CD4-positive, alpha-beta T cell treated with Interleukin-6 for 4 hours (primary cell): ENCODE measurements at regions not wholly inside any gene's neighbourhood (a gene's known extent, or its start where the extent isn't known, plus 50 kb on each side); places are given as distances from the start of the nearest gene placed in this dataset.

Experiments
- DNase-seq: peaks from one replicate; pipeline ENCODE4 v3.0.0-alpha.2; 2020; ENCODE audit warnings: mixed read lengths

DNA sequence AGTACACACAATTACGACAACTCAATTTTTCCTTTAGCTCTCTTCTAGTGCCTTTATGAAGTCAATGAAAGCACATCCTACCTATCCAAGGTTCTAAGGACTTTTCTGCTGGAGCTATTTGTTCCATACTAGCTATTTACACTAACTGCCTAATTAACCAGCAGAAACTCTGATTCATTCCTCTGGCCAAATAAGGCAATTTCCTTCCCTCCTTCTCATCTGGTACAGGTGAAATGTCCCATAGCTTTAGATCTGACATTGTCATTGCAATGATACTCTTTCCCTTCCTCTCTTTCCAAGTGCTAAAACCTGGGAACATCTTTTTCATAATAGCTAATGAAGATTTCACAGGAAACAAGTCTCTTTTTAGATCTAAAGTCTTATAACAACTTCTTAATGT, 521.7 kb downstream of the SOX2 start:
- DNase-seq: no peak

DNA sequence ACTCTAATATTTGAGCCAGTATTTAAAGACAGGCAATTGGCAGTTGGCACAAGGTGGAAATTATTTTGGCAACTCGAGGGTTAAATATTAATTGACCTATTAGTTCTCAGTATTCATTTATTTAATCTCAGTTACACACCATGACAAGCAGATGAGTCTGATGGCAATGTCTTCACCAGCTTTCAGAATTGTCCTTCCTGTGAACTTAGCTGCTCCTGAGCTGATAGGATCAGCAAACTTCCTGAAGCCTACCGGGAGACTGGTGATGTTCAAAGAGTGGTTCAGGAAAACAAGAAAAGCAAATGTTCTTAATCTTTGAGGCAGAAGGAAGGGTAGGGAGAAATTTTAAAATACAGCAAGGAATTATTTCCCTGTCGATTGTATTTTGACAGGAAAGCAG, 522.2 kb downstream of the SOX2 start:
- no peak for DNase-seq

DNA sequence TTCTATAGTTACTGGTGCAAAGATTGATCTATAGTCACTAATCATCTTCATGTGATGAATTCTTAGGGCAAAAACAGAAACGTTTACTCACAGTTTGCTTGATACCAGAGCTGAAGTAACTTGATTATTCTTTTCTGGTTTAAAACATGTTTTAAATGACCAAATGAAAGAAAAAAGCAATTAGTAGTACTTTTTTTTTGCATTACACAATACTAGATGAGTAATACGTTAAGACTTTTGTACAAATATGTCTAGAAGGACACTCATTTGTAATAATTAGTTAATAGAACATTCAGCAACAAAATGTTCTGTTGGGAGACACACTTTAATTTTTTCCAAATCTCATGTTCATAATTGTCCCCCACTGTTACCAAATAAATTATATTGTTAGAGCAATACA, 523.2 kb downstream of the SOX2 start:
- no peak for DNase-seq

DNA sequence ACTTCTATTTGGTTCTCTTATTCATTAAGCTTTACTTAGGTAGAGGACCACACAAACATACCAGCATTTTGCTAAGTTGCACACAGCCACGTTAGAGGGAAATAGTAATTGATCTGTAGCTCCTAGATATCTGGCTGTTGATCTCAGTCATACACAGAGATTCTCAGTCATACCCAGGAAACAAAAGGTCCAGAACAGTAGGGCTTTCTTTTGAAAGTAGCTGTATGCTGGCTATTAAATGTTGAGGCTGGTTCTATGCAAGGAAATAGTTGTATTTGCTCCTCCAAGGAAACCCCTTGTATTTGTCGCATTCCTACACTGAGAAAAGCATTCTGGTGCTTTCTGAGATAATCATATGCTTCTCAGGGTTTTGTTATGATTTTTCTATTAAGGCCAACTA, 523.8 kb downstream of the SOX2 start:
- no peak for DNase-seq

DNA sequence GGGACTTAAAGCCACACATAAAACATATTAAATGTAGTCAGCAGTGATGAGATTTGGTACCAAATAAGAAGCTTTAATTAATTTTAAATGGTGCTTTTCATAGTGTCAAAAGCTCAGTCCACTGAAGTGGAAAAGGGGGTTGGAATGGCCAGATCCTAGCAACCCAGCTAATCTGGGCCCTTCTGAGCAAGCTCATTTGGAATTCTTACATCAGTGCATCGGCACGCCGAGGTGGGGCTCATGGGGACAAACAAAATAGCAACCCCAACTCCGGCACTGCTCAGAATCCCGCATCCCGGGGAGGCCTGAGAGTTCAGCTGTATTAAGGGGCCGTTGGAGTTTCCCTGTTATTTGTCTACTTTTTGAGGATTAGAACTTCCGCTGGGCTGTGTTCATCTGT, 526.4 kb downstream of the SOX2 start:
- no peak for DNase-seq

DNA sequence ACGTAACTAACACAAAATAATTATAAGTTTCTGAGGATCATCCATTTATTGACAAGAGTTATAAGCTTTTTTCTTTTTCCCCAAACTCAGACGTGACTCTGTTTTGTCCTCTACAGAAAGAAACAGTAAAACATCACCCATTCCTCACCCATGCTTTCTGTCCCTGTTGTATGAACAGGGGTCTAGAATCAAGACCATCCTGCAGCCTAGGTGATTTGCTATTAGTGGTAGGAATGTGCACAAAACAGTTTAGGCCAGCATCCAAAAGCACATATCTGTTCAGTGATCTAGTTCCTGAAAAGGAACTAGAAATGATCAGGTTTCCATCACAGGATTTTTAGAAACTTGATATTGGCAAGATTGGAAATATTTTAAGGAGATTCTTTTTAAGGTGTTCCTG, 527.6 kb downstream of the SOX2 start:
- DNase-seq: no peak

DNA sequence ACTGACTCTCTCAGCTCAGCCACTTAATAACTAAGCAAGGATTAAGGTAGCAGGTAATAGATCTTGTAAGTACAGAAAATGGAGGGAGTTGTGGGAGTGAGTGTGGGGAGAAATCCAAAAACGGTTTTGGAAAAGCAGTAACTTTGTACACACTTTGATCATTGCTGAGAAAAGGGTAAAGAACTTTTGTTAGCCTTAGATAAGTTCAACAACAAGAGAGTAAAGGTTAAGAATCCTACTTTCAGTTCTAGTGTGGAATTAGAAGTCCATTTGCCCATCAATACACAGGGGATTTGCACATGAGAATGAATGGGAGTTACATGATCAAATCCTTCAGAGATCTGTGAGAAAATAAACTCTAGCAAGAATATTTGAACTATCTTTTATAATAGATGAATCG, 528.7 kb downstream of the SOX2 start:
- DNase-seq: no peak

DNA sequence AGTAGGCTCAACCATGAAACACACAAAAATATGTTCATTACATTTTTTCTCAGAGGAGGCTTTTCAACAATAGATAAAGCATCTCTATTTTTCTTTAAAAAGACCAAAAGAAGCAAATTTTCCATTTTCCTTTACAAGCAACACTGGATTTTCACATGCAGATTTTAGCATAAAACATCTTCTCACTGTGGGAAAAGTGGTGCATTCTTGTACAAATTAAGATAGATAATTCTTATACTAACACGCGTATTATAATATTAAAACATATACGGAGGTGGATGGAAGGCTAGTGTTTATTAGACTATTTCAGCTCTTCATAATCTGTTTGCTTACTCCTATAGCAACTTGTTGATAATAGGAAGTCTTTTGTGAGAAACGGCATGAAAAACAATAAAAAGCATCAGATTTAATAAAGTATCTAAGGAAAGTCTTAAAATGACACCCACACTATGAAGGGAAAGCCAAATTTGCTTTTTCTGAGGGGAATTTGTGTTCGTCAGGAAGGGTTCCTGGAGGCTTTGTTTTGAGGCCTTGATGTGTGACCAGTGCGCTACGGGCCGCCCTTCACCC, 529.6 kb downstream of the SOX2 start:
- DNase-seq: no peak

DNA sequence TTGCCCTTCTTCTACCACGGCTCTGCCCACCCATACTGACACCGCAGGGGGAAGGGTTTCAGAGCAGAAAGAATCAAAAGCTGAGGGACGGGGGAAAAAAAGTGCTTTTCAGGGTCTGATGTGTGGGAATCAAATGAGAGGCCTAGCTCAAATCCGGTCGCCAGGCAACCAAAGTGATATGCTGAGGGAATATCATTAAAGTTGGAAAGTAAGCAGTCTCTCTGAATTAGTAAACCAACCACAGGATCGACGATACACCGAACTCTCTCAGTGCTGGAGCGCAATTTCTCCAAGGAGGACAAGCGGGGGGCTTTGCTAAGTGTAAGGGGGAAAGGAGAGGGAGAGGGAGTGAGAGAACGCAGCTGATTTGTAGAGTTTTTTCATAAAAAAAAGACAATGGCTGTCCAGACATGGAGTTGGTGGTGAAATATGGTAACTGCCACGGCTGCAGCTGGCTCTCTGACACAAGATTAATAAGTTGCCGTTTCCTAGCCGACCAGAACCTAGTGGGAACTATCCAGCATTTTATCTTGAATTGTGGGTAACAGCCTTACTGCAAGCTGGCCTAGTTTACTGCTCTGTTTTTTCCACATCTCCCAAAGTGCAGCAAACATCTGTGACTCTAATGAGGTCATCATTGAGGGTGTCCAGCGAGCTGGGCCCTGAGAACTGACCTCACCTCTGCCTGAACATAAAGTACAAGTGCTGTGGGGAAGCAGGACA, 530.2 kb downstream of the SOX2 start:
- no peak for DNase-seq

DNA sequence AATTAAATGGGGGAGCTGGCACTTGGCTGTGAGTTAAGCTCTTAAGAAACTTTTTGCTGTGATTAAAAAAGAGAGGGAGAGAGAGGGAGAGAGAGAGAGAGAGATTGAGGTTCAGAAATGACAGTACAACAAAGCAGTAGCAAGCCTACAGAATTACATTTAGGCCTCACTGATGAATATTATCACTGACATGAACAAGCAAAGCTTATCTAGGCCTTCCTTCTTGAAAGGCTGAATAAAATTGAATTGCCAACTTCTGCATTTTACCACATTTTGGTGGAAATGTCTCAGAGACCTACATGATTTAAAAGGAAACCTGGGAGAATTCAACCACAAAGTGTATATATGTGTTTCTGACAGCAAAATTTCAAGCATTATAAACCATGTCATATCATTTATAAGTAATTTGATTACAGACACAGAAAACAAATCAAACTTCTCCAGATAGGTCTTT, 530.8 kb downstream of the SOX2 start:
- DNase-seq: no peak

DNA sequence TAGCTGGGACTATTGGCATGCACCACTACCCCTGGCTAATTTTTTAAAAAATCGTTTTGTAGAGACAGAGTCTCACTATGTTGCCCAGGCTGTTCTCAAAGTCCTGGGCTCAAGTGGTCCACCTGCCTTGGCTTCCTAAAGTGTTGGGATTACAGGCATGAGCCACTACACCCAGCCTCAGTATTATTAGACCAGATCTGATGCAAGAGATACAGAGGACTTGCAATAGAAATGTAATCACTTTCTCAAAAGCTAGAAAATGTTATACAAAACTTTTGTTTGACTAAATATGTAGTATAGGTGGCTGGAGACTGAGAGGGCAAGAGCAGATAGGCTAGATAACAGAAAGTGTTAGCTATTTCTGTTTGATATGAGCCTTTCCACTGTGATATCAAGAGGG, 531.9 kb downstream of the SOX2 start:
- no peak for DNase-seq

DNA sequence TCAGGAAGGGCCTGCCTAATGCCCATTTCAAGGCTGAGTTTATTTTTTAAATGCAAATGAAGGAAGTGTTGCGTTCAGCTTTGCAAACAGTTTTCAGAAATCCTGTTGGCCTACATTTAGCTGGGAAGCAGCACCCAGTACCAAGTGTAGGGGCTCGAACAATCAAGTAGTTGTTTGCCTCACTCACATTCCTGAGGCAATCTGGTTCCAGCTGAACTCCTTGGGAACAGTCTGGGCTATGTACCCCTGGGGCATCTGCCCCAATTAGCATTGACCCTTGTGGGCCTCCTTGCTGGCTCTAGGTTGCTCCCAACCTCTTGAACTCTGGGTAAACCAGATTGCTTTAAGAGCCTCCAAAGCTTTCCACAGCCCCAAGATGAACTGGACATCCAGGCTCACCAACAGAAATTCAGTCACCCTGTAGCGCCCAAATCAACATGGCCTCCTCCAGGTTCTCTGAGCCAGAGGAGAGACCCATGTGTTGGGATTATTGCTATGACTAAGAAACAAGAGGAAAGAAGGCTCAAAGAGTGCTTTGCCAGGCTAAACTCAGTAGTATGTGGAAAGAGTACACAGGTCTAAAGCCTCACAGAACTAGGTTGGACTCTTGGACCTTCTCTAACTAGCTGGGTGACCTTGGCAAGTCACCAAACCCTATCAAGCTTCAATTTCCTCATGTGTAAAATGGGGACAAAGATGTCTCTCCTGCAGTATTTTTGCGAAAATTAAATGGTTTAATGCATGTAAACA, 532.7 kb downstream of the SOX2 start:
- DNase-seq: no peak

DNA sequence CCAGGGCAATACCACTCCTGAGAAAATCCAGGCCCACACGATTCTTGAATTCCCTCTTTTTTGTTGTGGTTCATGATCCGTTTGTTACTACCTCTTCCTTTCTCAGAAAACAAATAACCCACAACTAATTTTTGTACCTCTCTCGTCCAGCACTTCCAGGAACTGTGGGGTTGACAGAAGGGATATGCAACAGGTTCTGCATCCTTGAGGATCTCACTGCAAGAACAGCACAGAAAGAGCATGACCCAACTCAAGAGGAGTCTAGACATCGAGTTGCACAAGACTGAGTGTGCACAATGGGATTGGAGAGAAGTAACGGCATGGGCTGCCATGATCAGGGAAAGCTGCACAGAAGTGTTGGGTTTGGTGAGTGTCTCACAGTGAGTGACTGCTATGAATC, 533.3 kb downstream of the SOX2 start:
- no peak for DNase-seq

DNA sequence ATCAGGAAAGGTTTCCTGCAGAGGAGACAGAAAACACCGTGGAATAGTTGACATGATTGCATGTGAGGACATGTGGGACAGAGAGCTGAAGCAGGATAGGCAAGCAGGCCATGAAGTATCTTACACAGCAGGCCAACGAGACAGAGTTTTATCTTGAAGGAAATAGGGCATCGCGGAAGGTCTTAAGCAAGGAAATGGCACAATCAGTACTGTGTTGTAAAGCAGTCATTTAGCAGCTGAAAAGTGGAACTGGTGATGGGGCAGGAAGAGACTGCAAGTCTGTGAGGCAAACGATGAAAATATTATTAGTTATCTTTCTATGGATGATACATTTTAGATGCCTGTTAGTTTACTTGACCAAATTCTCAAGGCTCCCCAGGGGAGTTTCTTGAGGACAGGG, 535.1 kb downstream of the SOX2 start:
- no peak for DNase-seq

DNA sequence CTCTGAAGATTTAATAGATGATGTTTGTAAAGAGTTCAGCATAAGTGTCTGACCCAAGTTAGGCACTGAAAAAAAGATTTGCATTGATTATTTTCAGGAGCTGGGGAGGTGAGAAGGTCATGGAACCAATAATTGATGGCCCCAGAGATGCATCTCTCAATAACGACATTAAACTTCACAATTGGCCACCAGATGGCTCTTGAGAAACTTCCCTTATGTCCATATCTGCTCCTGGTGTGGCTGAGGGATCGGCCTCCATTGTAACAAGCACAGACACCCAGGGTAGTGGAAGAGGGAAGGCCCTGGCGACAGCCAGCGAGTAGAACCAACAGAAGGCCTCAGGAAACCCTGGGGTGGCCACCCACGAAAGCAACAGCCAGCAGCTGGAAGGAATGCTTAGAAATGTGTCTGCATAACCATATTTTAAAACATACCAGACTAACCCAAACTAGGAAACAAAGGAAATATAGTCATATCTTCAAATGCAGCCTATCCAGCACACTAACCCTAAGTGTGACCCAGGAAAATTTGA, 536.7 kb downstream of the SOX2 start:
- no peak for DNase-seq

DNA sequence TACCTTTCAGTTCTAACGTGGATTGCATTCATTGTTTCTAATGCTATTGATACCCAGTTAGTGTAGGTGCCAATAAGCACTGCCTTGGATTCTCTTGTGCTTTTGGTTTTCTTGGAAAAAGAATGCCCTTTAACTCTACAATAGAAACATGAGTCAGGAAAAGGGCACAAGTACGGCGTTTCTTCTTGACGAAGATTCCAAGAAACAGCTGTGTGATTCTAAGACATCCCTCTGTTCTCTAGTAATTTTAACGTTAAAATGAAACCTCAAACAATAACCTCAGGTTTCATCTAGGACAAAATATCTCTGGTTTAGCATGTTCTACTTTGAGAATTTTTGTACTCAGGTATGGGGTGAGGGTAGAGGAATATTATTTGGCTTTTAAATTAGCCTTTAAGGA, 540.5 kb upstream of the ATP11B start:
- DNase-seq: no peak

DNA sequence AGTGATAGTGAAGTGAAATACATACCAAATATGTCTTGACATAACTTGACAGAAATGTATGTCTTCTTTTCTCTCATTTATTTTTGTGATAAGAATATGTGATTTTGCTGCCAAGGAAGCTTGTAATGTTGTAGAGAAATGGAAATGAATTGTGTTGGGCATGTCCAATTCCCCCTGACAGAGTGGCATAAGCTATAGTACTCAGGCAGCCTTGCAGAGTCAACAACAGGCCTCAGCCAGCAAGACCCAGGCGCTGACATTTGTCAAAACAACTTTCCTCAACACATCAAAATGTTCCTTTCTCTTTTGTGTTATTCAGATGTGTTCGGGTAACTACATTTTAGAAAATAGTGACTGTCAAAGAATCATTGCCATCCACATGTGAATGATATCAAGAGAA, 538.1 kb upstream of the ATP11B start:
- no peak for DNase-seq

DNA sequence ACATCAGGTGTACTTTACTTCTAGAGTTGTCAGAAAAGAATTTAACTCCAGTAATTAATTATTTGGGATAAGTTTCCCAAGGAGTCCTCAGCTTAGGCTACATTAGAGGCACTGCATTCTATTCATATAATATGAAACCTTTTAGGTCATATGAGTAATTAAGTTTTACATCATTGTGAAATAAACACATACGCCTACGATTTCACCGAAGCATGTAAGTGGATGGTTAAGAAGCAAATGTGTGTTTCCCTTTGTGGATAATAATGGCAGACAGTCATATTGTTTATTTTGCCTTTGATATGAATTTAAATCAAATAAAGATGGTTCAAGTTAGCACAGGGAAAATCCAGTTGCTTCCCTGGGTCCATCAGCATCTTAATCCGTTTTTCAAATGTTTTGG, 535.9 kb upstream of the ATP11B start:
- no peak for DNase-seq

DNA sequence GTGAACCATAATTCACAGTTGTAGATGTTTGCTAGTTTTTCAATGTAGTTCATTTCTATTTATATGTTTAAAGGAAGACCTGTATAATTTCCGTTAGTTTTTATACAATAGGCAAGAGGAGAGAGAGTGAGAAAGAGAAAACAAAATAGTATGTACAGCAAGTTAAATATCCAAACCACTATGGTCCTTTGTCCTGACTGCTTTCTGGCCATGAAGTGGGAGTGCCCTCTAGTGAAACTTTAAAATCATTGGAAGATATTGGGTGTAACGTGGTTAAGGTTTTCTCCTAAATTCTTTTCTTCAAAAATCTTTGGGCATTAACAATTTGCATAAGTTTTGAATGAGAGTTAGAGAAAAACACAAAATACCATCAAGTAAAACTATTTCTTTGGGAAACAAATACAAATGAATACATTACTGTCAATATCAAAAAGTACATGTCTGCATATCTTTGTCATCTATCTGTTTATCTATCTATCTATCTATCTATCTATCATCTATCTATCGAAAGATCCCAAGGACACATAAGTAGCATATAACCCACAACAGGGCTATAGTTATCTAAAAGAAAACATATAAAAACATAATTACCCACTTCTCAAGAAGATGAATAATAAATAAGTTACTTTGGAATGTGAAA, 534.6 kb upstream of the ATP11B start:
- DNase-seq: no peak

DNA sequence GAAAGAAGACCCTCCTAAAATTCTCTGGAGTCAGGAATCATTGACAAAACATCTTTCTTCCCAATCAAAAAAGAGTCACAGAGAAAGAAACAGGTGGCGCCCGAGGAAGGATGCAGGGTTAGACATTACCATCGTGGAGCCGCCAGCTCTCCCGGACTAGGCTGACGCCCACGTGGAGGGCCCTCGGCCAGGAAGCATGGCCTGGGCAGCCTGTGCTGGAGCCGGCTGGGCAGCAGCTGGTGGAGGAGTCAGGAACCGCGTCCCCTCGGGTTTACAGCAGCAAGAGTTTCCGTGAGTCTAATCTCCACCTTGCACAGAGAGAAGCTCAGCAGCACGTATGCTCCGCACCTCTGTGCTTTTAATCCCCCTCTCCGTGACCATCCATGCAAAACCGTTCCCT, 533.7 kb upstream of the ATP11B start:
- no peak for DNase-seq

DNA sequence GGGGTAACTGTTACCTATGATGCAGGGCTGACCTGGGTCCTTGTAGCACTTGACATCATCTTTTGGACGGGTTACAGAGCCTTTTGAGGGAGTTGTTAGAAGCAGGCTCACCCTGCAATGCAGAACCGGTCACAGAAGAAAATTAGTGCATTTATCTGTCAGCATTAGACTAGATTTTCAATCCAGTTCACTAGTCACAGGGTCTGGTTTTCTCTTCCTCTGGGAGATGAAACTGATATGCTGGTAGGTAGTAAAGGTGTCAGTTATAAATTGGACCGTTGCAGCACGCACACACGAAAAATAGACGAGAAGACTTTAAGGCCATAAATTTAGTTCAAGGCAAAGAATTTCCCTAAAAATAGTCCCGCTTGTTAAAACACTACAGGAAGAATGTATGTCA, 532.3 kb upstream of the ATP11B start:
- DNase-seq: no peak

DNA sequence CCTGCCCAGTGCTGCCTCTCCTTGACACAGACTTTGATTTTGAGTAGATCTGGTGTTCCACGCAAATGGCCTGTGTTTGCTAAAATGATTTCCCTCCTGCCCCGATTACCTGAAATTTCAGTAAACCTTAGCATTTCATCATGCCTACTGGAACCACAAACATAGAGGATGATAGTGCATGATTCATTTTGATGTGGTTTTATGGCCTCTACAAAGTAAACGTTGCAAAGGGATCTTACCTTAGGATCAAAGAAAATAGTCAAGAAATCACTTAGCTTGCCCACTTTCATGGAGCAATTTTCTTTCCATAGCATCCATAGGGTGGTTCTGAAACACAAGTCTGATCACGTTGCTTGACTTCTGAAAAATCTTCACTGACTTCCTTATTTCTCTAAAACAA, 524.6 kb upstream of the ATP11B start:
- no peak for DNase-seq

DNA sequence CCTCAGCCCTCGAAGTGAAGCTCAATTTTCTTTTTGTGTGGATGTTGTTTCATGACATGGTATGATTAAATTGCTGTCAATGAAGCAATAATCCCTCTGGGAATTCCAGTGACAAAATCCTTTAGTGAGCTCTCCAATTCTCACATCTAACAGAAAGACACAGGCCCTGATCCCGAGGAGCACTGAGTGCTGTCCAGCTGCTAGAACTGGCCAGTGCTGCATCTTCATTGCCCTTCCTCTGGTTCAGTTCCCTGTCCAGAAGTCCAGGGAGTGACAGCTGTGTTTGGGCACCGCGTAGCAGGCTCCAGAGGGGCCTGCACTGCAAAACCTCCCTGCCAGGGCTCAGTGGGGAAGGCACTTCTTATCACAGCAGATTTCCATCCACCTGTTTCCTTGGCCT, 516.8 kb upstream of the ATP11B start:
- DNase-seq: no peak

DNA sequence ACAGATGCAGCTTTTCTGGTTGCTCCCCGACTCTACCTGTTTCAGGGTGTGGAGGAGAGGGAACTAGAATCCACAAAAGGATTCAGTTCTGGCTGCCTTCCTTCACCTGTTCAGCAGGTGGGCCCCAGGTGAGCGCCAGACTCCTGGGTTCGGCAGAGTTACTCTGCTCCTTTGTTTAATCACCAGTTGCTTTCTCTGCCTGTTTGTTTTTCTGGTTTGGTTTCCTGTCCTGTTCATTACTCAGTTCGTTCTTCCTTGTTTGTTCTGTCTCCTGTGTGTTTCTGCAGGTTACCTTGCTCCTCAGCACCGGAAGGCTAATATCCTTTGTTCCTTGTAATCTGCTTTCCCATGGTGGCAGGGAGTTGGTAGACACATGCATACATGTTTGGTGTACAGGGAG, 508.5 kb upstream of the ATP11B start:
- no peak for DNase-seq
